ENCODE measurements at regions not wholly inside any gene's neighbourhood (a gene's known extent, or its start where the extent isn't known, plus 50 kb on each side); places are given as distances from the start of the nearest gene placed in this dataset.

GRCh38 chr20:22904905-22905304, 130.2 kb upstream of the SSTR4 start:
- TF ChIP-seq ZFX (IDR thresholded peaks at IDR 0.05; ENCODE audit: borderline replicate concordance) (no peak), CTCF (IDR thresholded peaks at IDR 0.05) (no peak)
